ENCODE measurements at regions not wholly inside any gene's neighbourhood (a gene's known extent, or its start where the extent isn't known, plus 50 kb on each side); places are given as distances from the start of the nearest gene placed in this dataset.
"Not testable (repeated sequence)": the region's sequence is repeated elsewhere in the genome, so short reads cannot be mapped to it uniquely, and the experiment has no call there.

DNA sequence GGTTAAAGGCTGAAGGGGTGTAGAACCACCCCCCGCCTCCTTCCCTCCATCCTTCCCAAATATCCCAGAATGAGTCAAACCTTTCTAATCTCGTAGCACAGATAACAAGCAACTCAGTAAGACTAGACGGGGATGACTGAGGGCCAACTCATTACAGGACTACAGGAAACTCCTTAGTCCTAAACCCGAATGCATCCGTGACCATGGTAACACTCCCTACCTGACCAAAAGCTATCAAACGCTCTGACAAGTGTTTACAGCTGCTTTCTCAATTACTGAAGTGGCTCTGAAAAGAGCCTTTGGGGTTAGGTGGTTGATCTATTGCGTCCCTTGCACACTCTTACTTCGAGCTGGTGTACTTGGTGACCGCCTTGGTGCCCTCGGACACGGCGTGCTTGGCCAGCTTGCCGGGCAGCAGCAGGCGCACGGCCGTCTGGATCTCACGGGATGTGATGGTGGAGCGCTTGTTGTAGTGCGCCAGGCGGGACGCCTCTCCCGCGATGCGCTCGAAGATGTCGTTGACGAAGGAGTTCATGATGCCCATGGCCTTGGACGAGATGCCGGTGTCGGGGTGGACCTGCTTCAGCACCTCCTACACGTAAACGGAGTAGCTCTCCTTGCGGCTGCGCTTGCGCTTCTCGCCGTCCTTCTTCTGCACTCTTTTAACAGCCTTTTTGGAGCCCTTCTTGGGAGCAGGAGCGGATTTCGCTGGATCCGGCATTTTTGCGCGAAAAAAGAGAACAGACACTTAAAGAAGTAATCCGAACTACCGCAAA, 67.4 kb downstream of the FAM72B start:
- H3K36me3 Mint-ChIP-seq (ENCODE audit: low read depth); DNase-seq (ENCODE audit: low spot score); H3K9me3 Mint-ChIP-seq; H3K27me3 Mint-ChIP-seq (ENCODE audit: insufficient read depth); intact Hi-C loops (cut with micrococcal nuclease); H3K4me3 Mint-ChIP-seq; H3K4me1 Mint-ChIP-seq (ENCODE audit: low read depth); H3K27ac Mint-ChIP-seq: not testable (repeated sequence)

DNA sequence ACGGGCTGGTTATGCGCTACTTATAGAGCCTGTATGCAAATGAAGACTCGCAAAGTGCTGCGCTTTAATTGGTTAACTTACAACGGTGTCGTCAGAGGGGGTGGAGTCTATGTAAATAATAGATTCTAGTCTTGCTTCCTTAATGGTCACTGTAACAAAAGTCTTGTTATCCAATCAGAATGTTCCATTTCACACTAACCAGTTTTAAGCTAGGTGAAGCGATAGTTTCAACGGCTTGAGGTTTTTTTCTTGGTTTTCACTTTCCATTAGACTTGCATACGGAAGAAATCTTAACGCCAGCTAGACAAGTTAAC, 66.9 kb downstream of the FAM72B start:
- H3K4me3 Mint-ChIP-seq; H3K4me1 Mint-ChIP-seq (ENCODE audit: low read depth); H3K9me3 Mint-ChIP-seq; H3K27ac Mint-ChIP-seq; intact Hi-C loops (cut with micrococcal nuclease); DNase-seq (ENCODE audit: low spot score); H3K27me3 Mint-ChIP-seq (ENCODE audit: insufficient read depth); H3K36me3 Mint-ChIP-seq (ENCODE audit: low read depth): not testable (repeated sequence)

DNA sequence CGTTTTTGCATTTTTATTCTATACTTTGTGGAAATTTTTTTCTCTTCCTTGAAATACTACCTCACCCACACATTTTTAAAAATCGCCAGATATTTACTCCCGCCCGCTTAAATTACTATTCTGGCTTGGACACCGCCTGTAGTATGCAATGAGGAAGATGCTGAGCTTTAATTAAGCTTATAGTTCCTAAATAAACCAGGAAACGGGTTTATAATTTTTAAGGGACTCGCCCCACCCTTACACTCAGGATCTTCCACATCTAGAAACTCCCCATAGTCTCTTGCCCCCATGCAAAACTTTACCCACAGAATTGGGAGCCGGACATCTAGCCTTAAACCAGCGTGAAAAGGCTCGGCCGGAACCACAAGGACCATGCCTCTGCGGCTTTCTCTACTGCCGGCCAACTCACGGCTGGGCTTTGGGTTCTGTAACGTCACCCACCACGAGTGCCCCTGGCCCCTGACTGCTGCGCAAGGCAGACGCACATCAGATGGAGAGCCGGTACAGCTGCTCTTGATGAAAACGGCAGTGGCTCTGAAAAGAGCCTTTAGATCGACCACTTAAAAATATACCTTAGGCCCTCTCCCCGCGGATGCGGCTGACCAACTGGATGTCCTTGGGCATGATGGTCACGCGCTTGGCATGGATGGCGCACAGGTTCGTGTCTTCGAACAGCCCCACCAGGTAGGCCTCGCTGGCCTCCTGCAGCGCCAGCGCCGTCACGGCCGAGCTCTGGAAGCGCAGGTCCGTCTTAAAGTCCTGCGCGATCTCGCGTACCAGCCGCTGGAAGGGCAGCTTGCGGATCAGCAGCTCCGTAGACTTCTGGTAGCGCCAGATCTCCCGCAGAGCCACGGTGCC, 66.3 kb downstream of the FAM72B start:
- DNase-seq (ENCODE audit: low spot score): not testable (repeated sequence)
- peak overlapping the region; percentile 15 for H3K4me3 Mint-ChIP-seq

More for the DNA sequence above, 66.3 kb downstream of the FAM72B start:
- H3K27ac Mint-ChIP-seq; H3K36me3 Mint-ChIP-seq (ENCODE audit: low read depth); H3K4me1 Mint-ChIP-seq (ENCODE audit: low read depth); H3K9me3 Mint-ChIP-seq; H3K27me3 Mint-ChIP-seq (ENCODE audit: insufficient read depth); intact Hi-C loops (cut with micrococcal nuclease): not testable (repeated sequence)

Data from activated T-helper 1 cell treated with anti-CD3 and anti-CD28 coated beads, Interleukin-12 subunit alpha, Interleukin-12 subunit beta, Interleukin-2, Interleukin-4 antibody, amounts not matched to agents 30 ng/mL and 10 ng/mL and 1 ng/mL, durations not matched to agents 14 hours and 24 hours and 36 hours (primary cell).